ENCODE measurements at regions not wholly inside any gene's neighbourhood (a gene's known extent, or its start where the extent isn't known, plus 50 kb on each side); places are given as distances from the start of the nearest gene placed in this dataset.

- no peak for DNase-seq
Observed at GRCh38 chr10:128538671-128539070, 412.4 kb upstream of the MKI67 start.

- no peak for DNase-seq
Observed at GRCh38 chr10:128539510-128540127, 413.4 kb upstream of the MKI67 start.

DNA sequence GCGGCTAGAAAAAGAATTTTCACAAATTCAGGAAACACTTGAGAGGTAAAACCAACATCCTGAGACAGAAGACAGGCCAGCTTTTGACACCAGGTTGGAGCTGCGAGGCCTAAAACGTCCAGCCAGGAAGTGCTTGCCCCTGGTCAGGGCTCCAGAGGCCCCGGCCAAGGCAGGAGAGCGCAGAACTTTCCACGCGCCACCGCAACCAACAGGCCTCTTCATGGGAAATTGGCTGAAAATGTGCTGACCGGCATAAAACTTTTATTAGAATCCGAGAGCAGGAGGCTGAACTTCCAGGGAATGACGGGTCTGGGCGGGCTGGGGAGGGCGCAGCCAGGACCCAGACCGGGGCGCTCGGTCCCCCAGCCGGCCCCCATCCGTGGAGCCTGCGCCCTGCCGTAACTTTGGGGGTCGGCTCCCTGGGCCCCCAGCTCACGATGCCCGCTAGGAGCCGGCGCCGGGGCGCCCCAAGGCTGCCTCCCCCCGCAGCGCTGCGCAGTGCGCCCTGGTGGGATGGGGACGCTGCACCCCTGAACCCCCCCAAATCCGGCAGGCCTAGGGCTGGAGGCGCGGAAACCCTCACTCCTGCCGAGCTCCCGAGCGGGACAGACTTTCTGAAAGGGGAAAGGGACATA lies 414.0 kb upstream of the MKI67 start:
- DNase-seq: no peak

DNA sequence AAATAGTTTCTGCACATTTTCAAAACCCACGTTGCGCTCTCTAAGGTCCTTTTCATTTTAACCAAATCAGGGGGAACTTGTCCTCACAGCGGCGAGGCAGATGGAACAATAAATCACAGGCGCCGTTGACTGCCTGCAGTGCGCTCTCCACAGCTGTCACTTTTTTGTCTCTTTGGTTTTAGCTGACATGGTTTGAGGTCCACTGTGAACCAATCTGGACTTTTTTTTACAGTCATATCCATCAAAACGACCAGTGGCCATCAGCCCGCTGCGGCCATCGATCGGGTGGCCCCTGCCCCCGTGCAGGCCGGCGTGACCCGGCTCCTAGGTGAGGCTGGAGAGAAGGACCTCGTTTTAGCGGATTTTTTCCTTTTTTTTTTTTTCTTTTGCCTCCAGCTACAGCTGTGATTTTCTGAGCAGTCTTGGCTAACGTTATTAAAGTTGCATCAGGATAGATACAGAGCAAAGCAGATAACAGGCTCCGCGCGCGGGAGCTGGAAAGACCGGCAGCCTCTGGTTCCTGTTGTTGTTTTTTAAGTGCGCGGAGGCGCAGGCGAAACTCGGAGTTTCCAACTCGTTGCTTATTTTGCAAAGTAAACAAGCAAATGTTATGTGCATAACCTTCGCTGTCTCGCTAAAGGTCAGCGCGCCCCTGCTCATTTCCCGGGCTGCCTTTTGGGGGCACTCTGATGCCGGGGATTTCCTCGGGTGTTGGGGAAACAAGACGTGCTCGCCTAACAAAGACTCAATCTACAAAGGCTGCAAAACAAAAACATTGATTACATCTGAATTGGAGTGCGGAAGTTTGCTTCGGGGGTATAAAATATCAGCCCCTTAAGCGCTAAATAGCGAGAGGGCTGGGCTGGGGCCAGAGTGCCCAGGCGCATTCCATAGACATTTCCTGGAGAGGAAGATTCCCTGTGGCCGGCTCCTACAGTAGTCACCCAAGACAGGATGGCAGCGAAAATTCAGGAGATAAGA lies 414.8 kb upstream of the MKI67 start:
- DNase-seq: no peak

- DNase-seq: no peak
Observed at GRCh38 chr10:128541926-128542475, 415.8 kb upstream of the MKI67 start.

GRCh38 chr10:128542659-128543058 lies 416.4 kb upstream of the MKI67 start:
- DNase-seq: no peak

- no peak for DNase-seq
Observed at GRCh38 chr10:128543151-128543550, 416.9 kb upstream of the MKI67 start.

DNA sequence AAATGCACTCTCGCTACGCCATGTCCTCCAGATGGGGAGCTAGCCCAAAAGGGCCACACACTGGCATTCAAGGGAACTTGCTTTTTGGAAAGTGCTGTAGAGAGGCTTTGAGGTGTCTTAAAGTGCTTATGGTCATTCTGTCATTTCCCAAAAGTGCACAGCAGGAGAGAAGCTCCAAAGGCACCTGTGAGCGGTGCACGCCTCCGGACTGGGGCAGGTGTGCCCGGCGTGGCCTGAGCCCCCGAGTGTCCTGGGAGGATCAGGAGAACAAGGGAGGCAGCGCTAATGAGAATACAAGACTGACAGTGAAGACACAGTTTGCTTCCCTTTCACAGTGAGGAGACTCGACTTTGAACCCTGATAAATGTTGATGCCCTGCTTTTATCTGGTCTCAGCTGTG lies 419.0 kb upstream of the MKI67 start:
- DNase-seq: no peak

DNA sequence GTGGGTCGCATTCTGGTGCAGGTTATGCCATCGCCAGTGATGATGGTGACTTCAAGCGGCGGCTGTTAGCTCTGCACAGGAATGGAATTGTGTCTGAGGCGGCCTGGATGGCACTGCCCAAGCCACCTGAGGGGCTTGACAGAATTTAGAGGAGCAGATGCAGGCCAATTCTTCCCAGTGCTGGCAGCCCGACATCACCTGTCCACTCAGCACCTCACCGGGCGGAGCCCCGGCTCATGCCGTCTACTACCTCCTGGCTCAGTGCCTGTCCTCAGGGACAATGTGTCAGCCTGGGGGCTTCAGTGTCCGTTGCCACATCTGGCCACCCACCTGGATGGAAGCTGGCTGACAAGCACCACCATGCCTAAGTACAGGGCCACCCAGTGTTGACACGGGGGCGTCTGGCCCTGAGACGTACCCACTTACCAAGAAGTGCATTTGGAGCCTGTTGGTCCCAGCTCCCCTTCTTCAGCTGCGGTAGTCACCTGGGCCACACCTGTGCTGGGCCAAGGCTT lies 420.5 kb upstream of the MKI67 start:
- DNase-seq: no peak

- no peak for DNase-seq
Observed at GRCh38 chr10:128549101-128549608, 422.9 kb upstream of the MKI67 start.

- no peak for DNase-seq
Observed at GRCh38 chr10:128550045-128550444, 423.8 kb upstream of the MKI67 start.

DNA sequence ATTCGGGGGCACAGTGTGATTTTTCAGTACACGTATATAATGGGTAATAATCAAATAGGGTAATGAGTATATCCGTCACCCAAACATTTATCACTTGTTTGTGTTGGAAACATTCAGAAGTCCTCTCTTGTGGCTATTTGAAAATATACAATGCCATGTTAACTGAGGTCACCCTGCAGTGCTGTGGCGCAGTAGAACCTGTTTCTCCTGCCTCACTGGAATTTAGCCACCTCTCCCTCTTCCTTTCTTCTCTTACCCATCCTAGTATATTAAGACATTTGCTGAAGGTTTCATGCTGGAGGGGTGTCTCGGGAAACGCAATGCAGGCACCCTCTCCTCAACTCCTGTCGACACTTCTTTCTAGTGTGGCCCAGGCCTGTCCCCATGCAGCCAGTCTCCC lies 425.3 kb upstream of the MKI67 start:
- no peak for DNase-seq

DNA sequence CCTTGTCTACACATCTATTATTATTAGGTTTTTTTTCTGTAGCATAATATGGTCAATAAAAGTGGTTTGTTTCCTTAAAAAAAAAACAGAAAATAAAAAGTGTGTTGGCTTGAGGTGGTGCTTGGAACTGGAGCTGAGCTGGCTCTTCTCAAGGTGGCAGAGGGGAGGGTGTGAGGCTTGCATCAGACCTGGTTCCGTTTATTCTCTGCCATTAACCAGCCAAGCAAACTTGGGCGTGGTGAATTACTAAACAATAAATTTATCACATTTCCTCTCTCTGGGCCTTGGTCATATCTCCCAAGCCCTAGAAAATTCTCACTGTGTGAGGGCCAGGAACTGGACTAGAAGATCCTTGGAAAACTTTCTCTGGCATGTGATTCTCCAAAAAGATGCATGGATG lies 427.5 kb upstream of the MKI67 start:
- DNase-seq: no peak

DNA sequence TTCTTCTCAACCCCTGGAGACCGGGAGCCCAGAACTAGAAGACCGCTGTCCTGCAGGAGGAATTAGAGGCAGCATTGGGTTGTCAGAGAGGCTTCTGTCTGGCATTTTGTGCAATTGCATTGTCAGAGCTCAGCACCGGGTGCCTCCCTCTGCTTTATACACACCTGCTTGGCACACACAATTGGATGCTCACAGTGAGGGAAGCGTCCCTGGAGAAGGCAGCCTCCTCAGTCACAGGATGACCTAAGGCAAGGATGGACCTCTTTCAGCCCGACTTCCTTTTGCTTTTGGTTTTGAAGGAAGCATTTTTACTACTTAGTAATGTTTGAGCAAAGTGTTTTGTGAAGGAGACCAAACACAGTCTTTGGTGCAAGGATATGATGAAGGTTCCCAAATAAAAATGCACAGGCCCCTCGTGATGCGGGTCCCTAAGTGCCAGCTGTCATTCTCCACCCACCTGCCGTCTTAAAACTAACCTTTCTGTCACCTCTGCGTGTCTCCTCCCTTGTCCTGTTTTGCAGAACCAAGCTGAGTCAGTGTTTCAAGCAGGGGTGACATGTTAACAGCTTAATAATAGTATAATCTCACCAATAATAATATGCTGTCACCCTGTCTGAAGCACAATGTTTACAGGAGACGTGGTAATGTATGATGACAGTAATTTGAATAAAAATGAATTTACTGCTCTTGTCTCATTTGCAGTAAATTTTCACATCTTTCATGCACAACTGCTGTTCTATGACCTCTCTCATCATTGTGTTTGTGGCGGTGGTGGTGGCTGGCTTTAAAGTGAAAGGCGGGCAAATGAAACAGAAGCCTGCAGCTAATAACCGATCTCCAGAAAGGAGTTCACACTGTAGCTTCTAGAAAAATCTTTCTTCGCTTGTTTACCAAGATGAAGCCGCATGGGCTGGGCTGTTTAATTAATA lies 430.2 kb upstream of the MKI67 start:
- DNase-seq: no peak

DNA sequence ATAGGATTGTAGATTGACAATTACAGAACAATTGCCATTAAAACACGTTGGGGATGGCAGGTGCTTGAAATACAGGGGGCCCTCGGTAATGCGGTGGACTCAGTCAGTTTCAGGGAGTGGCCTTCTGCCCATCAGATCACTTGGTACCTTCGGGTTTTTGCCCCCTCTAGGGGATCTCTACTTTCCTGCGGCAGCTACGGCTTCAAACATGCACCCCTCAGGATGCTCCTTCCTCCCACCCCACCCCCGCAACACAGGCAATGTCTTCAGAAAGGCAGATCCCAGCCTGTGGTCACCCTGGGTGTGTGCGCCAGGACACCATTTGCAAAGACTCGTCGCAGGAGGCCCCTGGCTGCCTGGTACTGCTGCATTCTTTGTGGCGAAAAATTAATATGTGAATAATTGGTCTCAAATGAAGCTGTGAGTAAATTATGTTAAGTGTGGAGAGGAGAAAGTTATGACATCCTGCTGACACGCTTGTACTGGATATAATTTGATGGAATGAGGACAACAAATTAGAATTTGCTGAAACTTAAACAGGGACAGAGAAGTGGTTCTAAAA lies 431.0 kb upstream of the MKI67 start:
- DNase-seq: no peak

DNA sequence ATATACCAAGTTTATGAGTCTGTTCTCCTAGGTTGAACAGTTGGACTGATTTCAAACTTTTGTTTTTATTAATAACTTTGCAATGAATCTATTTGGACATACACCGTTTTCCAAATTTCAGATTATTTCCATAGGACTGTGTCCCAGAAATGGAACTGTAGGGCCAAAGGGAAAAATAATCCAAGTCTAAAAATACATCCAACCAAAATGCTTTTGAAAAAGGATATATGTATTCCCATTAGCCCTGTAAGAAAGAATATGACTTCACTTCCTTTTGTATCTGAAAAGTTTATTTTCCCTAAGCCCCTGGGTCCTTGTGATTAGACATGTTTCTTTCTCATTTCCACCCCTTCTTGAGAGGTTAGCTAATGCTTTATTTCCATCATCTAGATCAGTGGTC lies 434.2 kb upstream of the MKI67 start:
- DNase-seq: no peak

- DNase-seq: no peak
Observed at GRCh38 chr10:128560993-128561392, 434.8 kb upstream of the MKI67 start.

DNA sequence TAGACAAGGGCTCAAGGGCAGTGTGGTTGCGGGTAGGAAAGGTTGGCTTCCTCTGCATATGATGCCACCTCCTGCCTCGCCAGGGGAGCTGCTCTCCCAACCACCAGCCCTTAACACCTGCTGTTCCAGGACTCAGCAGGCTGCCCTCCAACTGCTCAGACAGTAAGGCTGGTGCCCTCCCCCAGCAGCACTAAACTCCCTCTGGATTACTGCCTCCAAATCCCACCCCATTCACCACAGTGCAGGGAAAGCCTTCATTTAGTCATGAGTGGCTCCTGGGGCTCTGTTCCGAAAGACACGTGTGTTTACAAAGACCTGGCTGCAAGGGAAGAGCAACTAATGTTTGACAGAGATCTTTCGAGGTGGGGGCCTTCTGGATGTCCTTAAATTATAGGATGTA lies 437.2 kb upstream of the MKI67 start:
- no peak for DNase-seq

GRCh38 chr10:128563904-128564303 lies 437.7 kb upstream of the MKI67 start:
- no peak for DNase-seq

GRCh38 chr10:128566361-128566968 lies 440.2 kb upstream of the MKI67 start:
- no peak for DNase-seq

GRCh38 chr10:128567551-128567950 lies 441.3 kb upstream of the MKI67 start:
- DNase-seq: no peak

Measured in activated CD8-positive, alpha-beta memory T cell treated with anti-CD3 and anti-CD28 coated beads, Interleukin-2, amount 50 U/mL, for 4 hours (primary cell).